Osteocyte (in vitro differentiated cells): ENCODE measurements at regions not wholly inside any gene's neighbourhood (a gene's known extent, or its start where the extent isn't known, plus 50 kb on each side); places are given as distances from the start of the nearest gene placed in this dataset.
A peak's percentile ranks its signal among the peaks of the same experiment; 100 is the strongest.

ENCODE experiments used
- DNase-seq: peaks from one replicate; pipeline ENCODE4 v3.0.0; 2021; ENCODE audit warnings: mixed read lengths; ENCODE audit not compliant: unreplicated experiment; ENCODE audit errors: extremely low spot score
- H3K27ac Mint-ChIP-seq: one replicate; pipeline ENCODE4 v1.8.0; 2021; ENCODE audit warnings: mild to moderate bottlenecking, mixed read lengths; ENCODE audit not compliant: unreplicated experiment
- H3K27me3 Mint-ChIP-seq: one replicate; pipeline ENCODE4 v1.8.0; 2021; ENCODE audit warnings: mixed read lengths; ENCODE audit not compliant: unreplicated experiment
- H3K36me3 Mint-ChIP-seq: one replicate; pipeline ENCODE4 v1.8.0; 2021; ENCODE audit warnings: mixed read lengths; ENCODE audit not compliant: unreplicated experiment
- H3K4me1 Mint-ChIP-seq: one replicate; pipeline ENCODE4 v1.8.0; 2021; ENCODE audit warnings: mixed read lengths; ENCODE audit not compliant: unreplicated experiment
- H3K4me3 Mint-ChIP-seq: one replicate; pipeline ENCODE4 v1.8.0; 2021; ENCODE audit warnings: mild to moderate bottlenecking, moderate library complexity, mixed read lengths; ENCODE audit not compliant: unreplicated experiment
- H3K9me3 Mint-ChIP-seq: one replicate; pipeline ENCODE4 v1.8.0; 2021; ENCODE audit warnings: mixed read lengths; ENCODE audit not compliant: unreplicated experiment
- TF ChIP-seq, protein P1 (sequence below): fragments of 200-600 bp; sonication (generic); IDR thresholded peaks from 2 replicates; pipeline ENCODE4 v1.5.0; 2021; ENCODE audit warnings: antibody characterized with exemption, mild to moderate bottlenecking, moderate library complexity

DNA sequence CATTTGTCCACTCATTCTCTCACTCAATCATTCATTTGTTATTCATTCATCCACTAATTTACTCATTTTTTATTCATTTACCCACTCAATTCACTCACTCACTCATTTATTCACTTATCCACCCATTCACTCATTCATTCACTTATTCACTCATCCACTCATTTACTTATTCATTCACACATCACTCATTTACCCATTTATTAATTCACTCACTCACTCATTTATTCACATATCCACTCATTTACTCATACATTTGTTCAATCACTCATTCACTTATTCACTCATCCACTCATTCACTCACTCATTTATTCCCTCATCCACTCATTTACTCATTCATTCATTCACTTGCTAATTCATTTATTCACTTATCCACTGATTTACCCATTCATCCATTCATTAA is 129.1 kb downstream of the TTLL2 start:
- Mint-ChIP-seq H3K36me3 (no peaks in the 10 kb centered on the region), H3K9me3 (no peaks in the 10 kb centered on the region), H3K4me1 (no peaks in the 10 kb centered on the region), H3K27ac (no peak overlapping the region), H3K27me3 (peaks cover 28% of the 10 kb centered on the region), H3K4me3 (no peak overlapping the region)
- DNase-seq, result no peak
- TF ChIP-seq, protein P1, sequence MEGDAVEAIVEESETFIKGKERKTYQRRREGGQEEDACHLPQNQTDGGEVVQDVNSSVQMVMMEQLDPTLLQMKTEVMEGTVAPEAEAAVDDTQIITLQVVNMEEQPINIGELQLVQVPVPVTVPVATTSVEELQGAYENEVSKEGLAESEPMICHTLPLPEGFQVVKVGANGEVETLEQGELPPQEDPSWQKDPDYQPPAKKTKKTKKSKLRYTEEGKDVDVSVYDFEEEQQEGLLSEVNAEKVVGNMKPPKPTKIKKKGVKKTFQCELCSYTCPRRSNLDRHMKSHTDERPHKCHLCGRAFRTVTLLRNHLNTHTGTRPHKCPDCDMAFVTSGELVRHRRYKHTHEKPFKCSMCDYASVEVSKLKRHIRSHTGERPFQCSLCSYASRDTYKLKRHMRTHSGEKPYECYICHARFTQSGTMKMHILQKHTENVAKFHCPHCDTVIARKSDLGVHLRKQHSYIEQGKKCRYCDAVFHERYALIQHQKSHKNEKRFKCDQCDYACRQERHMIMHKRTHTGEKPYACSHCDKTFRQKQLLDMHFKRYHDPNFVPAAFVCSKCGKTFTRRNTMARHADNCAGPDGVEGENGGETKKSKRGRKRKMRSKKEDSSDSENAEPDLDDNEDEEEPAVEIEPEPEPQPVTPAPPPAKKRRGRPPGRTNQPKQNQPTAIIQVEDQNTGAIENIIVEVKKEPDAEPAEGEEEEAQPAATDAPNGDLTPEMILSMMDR, result no peak

DNA sequence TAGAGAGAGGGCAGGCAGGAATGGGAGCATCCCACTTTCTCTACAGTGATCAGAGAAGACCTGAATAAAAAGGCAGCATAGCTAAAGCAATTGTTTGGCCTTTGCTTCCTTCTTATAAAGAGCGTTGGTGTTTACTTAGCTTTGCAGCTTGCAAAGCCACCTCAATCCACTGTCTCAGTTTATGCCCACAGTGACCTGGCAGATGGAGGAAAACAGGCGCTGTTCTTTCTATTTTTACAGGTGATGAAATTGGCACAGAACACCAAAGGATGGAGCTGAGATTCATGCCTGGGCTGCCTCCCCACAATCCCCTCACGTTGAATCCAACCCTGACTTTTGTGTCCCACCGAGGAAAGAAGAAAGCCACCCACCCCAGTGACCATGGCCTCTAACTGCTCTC is 130.5 kb downstream of the TTLL2 start:
- peak; percentile 44 for DNase-seq
- Mint-ChIP-seq H3K36me3 (no peaks in the 10 kb centered on the region), H3K27ac (no peak overlapping the region), H3K9me3 (no peaks in the 10 kb centered on the region), H3K4me3 (no peak overlapping the region), H3K4me1 (no peaks in the 10 kb centered on the region), H3K27me3 (peaks cover 37% of the 10 kb centered on the region)
- TF ChIP-seq, protein P1, result no peak

- TF ChIP-seq, protein P1, result no peak
- peaks cover 48% of the 10 kb centered on the region for H3K27me3 Mint-ChIP-seq
- no peaks in the 10 kb centered on the region for H3K36me3 Mint-ChIP-seq
- no peaks in the 10 kb centered on the region for H3K4me1 Mint-ChIP-seq
- peak; percentile 60 for DNase-seq
- no peaks in the 10 kb centered on the region for H3K9me3 Mint-ChIP-seq
- H3K4me3 Mint-ChIP-seq, result no peak overlapping the region
- H3K27ac Mint-ChIP-seq, result no peak overlapping the region
These were observed 137.8 kb downstream of the TTLL2 start for GRCh38 chr6:167462514-167463312.

- peaks cover 37% of the 10 kb centered on the region for H3K27me3 Mint-ChIP-seq
- no peaks in the 10 kb centered on the region for H3K36me3 Mint-ChIP-seq
- TF ChIP-seq, protein P1, result no peak
- no peaks in the 10 kb centered on the region for H3K4me1 Mint-ChIP-seq
- H3K4me3 Mint-ChIP-seq, result no peak overlapping the region
- DNase-seq, result peak; percentile 36
- H3K9me3 Mint-ChIP-seq, result no peaks in the 10 kb centered on the region
- H3K27ac Mint-ChIP-seq, result no peak overlapping the region
These were observed 139.3 kb downstream of the TTLL2 start for GRCh38 chr6:167464177-167464576.

DNA sequence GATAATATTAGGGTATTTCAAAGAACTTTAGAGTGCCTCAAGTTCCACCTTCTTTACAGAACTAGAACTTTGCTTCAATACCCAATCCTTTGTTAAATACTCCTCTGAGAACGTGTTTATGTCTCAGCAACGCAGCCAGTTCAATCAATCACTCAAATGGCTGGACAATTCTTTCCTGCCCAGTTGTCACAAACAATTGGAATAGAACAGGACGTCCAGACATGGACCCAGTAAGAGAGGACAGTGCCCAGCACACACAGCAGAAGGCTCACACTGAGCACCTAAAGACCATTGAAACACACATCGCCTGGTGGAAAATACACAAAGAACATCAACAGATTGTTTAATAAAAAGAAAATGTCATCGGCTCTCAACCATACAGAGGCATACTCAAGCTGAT is 140.6 kb downstream of the TTLL2 start:
- no peak overlapping the region for H3K4me3 Mint-ChIP-seq
- no peaks in the 10 kb centered on the region for H3K4me1 Mint-ChIP-seq
- peaks cover 28% of the 10 kb centered on the region for H3K27me3 Mint-ChIP-seq
- H3K9me3 Mint-ChIP-seq, result no peaks in the 10 kb centered on the region
- no peaks in the 10 kb centered on the region for H3K36me3 Mint-ChIP-seq
- TF ChIP-seq, protein P1, result no peak
- H3K27ac Mint-ChIP-seq, result no peak overlapping the region
- DNase-seq, result peak; percentile 8
